ENCODE measurements at regions not wholly inside any gene's neighbourhood (a gene's known extent, or its start where the extent isn't known, plus 50 kb on each side); places are given as distances from the start of the nearest gene placed in this dataset.

DNA sequence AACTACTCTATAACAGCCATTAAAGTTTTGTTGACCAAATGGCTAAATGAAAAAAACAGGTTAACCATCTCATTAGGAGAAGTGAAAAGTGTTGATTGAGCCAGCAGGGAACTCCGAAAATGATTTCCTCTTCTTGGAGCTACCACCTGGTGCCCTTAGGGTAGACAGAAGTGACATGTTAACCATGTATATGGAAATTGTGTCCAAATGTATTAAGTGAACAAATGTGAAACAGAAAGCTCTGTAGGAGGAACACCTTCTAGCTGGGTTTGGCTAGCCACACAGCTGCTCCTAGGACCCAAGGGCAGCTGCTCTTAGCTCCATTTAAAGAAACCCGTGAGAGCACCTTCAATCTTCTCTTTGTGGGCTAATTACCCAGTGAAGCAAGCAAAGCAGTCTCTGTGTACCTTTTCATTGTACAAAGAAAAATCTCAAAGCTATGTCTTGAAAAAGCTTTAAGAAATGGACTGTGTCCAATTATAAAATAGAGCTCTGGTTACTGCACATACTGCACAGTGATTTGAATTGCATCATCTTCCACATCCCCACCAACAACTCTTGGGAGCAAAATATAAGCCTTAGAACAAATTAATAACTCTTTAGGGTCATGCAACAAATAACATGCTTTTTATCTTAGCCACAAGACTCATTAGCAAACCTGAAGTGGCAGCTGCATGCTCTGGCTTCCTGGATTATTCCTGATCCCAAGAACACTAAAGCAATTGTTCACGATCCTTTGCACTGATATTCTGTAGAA, 59.2 kb upstream of the PARM1 start:
- TF ChIP-seq JUNB (CRISPR knock-in tag; IDR thresholded peaks at IDR 0.05; ENCODE audit: borderline replicate concordance), result no peak
- no peak for TF ChIP-seq NCOA5 (CRISPR knock-in tag; IDR thresholded peaks at IDR 0.05)
- TF ChIP-seq, protein P1, sequence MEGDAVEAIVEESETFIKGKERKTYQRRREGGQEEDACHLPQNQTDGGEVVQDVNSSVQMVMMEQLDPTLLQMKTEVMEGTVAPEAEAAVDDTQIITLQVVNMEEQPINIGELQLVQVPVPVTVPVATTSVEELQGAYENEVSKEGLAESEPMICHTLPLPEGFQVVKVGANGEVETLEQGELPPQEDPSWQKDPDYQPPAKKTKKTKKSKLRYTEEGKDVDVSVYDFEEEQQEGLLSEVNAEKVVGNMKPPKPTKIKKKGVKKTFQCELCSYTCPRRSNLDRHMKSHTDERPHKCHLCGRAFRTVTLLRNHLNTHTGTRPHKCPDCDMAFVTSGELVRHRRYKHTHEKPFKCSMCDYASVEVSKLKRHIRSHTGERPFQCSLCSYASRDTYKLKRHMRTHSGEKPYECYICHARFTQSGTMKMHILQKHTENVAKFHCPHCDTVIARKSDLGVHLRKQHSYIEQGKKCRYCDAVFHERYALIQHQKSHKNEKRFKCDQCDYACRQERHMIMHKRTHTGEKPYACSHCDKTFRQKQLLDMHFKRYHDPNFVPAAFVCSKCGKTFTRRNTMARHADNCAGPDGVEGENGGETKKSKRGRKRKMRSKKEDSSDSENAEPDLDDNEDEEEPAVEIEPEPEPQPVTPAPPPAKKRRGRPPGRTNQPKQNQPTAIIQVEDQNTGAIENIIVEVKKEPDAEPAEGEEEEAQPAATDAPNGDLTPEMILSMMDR (CRISPR knock-in tag; IDR thresholded peaks at IDR 0.05), result no peak
- TF ChIP-seq ZNF260 (CRISPR knock-in tag; IDR thresholded peaks at IDR 0.05; ENCODE audit: borderline replicate concordance, low read depth), result no peak
- TF ChIP-seq EZH2 (conservative IDR thresholded peaks at IDR 0.05; ENCODE audit: low read depth, low read length), result no peak
- TF ChIP-seq ZNF501 (CRISPR knock-in tag; IDR thresholded peaks at IDR 0.05), result no peak
- no peak for TF ChIP-seq MATR3 (CRISPR knock-in tag; IDR thresholded peaks at IDR 0.05)
- no peak for TF ChIP-seq BCL6 (CRISPR knock-in tag; IDR thresholded peaks at IDR 0.05)
- no peak for TF ChIP-seq SALL2 (CRISPR knock-in tag; IDR thresholded peaks at IDR 0.05)
- TF ChIP-seq ESRRA (CRISPR knock-in tag; IDR thresholded peaks at IDR 0.05; ENCODE audit: low read depth), result no peak
- TF ChIP-seq, protein P2, sequence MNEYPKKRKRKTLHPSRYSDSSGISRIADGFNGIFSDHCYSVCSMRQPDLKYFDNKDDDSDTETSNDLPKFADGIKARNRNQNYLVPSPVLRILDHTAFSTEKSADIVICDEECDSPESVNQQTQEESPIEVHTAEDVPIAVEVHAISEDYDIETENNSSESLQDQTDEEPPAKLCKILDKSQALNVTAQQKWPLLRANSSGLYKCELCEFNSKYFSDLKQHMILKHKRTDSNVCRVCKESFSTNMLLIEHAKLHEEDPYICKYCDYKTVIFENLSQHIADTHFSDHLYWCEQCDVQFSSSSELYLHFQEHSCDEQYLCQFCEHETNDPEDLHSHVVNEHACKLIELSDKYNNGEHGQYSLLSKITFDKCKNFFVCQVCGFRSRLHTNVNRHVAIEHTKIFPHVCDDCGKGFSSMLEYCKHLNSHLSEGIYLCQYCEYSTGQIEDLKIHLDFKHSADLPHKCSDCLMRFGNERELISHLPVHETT (CRISPR knock-in tag; conservative IDR thresholded peaks at IDR 0.05), result no peak
- TF ChIP-seq, protein P3, sequence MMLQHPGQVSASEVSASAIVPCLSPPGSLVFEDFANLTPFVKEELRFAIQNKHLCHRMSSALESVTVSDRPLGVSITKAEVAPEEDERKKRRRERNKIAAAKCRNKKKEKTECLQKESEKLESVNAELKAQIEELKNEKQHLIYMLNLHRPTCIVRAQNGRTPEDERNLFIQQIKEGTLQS (CRISPR knock-in tag; IDR thresholded peaks at IDR 0.05), result no peak
- TF ChIP-seq TBP (CRISPR knock-in tag; IDR thresholded peaks at IDR 0.05), result no peak
- no peak for TF ChIP-seq TAF15 (IDR thresholded peaks at IDR 0.05; ENCODE audit: low read depth, low read length, poor library complexity, severe bottlenecking)

All from HepG2 (cell line).